H9 (cell line): ENCODE measurements at regions not wholly inside any gene's neighbourhood (a gene's known extent, or its start where the extent isn't known, plus 50 kb on each side); places are given as distances from the start of the nearest gene placed in this dataset.

Experiments used
- DNase-seq: peaks from one replicate; pipeline ENCODE4 v3.0.0-alpha.2; 2017
- H2AFZ ChIP-seq: one replicate; pipeline ENCODE4 v1.6.1; 2013; ENCODE audit warnings: mild to moderate bottlenecking, low read length, control low read depth, moderate library complexity
- H2AK5ac ChIP-seq: 2 replicates; pipeline ENCODE4 v1.6.1; 2013; ENCODE audit warnings: low read length, control low read depth, mixed read lengths; ENCODE audit not compliant: insufficient read length
- H2BK120ac ChIP-seq: one replicate; pipeline ENCODE4 v1.6.1; 2013; ENCODE audit warnings: low read depth, mild to moderate bottlenecking, low read length, control low read depth, inconsistent platforms; ENCODE audit not compliant: poor library complexity, severe bottlenecking
- H2BK12ac ChIP-seq: 2 replicates; pipeline ENCODE4 v1.6.1; 2013; ENCODE audit warnings: low read length, control low read depth, mixed read lengths, low read depth; ENCODE audit not compliant: insufficient read length
- H2BK15ac ChIP-seq: 2 replicates; pipeline ENCODE4 v1.6.1; 2013; ENCODE audit warnings: low read depth, low read length, control low read depth
- H2BK20ac ChIP-seq: one replicate; pipeline ENCODE4 v1.6.1; 2013; ENCODE audit warnings: low read depth, mild to moderate bottlenecking, low read length, control low read depth, inconsistent platforms; ENCODE audit not compliant: poor library complexity, severe bottlenecking
- H2BK5ac ChIP-seq: 2 replicates; pipeline ENCODE4 v1.6.1; 2013; ENCODE audit warnings: low read length, control low read depth, mixed read lengths; ENCODE audit not compliant: insufficient read length
- H3K14ac ChIP-seq: 2 replicates; pipeline ENCODE4 v1.6.1; 2013; ENCODE audit warnings: low read length, control low read depth; ENCODE audit not compliant: insufficient read depth
- H3K18ac ChIP-seq: 2 replicates; pipeline ENCODE4 v1.6.1; 2013; ENCODE audit warnings: low read depth, mild to moderate bottlenecking, mixed read lengths, low read length, control low read depth; ENCODE audit not compliant: insufficient read length
- H3K23ac ChIP-seq: 2 replicates; pipeline ENCODE4 v1.6.1; 2013; ENCODE audit warnings: low read length, control low read depth, mixed read lengths, low read depth; ENCODE audit not compliant: insufficient read length
- H3K23me2 ChIP-seq: 2 replicates; pipeline ENCODE4 v1.6.1; 2013; ENCODE audit warnings: low read depth, mild to moderate bottlenecking, mixed read lengths, low read length, control low read depth; ENCODE audit not compliant: insufficient read length, poor library complexity, severe bottlenecking
- H3K27ac ChIP-seq: 2 replicates; pipeline ENCODE4 v1.5.1; 2013; ENCODE audit warnings: low read length, control low read depth, mixed read lengths, low read depth; ENCODE audit not compliant: insufficient read length
- H3K27me3 ChIP-seq: 2 replicates; pipeline ENCODE4 v1.6.1; 2013; ENCODE audit warnings: low read length, control low read depth, inconsistent platforms; ENCODE audit not compliant: insufficient read depth
- H3K4ac ChIP-seq: 2 replicates; pipeline ENCODE4 v1.6.1; 2013; ENCODE audit warnings: low read depth, mild to moderate bottlenecking, control low read depth, inconsistent platforms, low read length, moderate library complexity
- H3K4me1 ChIP-seq: 2 replicates; pipeline ENCODE4 v1.6.1; 2013; ENCODE audit warnings: low read length, control low read depth, inconsistent platforms; ENCODE audit not compliant: insufficient read depth
- H3K4me2 ChIP-seq: 2 replicates; pipeline ENCODE4 v1.6.1; 2013; ENCODE audit warnings: low read length, control low read depth, mixed read lengths; ENCODE audit not compliant: insufficient read length, insufficient read depth
- H3K56ac ChIP-seq: 2 replicates; pipeline ENCODE4 v1.6.1; 2013; ENCODE audit warnings: low read depth, mild to moderate bottlenecking, mixed read lengths, low read length, control low read depth; ENCODE audit not compliant: insufficient read length
- H3K79me1 ChIP-seq: 2 replicates; pipeline ENCODE4 v1.6.1; 2013; ENCODE audit warnings: low read depth, mild to moderate bottlenecking, moderate library complexity, low read length, control low read depth, inconsistent platforms; ENCODE audit not compliant: insufficient read depth, poor library complexity, severe bottlenecking
- H3K79me2 ChIP-seq: 2 replicates; pipeline ENCODE4 v1.6.1; 2013; ENCODE audit warnings: low read length, control low read depth, inconsistent platforms; ENCODE audit not compliant: insufficient read depth
- H3K9ac ChIP-seq: 2 replicates; pipeline ENCODE4 v1.6.1; 2013; ENCODE audit warnings: low read length, control low read depth, mixed read lengths; ENCODE audit not compliant: insufficient read length; ENCODE audit errors: extremely low read depth
- H3K9me3 ChIP-seq: one replicate; pipeline ENCODE4 v1.6.1; 2013; ENCODE audit warnings: low read depth, low read length, inconsistent platforms; ENCODE audit not compliant: control insufficient read depth
- H3T11ph ChIP-seq: one replicate; pipeline ENCODE4 v1.6.1; 2013; ENCODE audit warnings: mild to moderate bottlenecking, low read length, control low read depth, inconsistent platforms
- H4K20me1 ChIP-seq: one replicate; pipeline ENCODE4 v1.6.1; 2013; ENCODE audit not compliant: control insufficient read depth, insufficient read length, insufficient read depth
- H4K5ac ChIP-seq: 2 replicates; pipeline ENCODE4 v1.6.1; 2013; ENCODE audit warnings: low read depth, mild to moderate bottlenecking, mixed read lengths, low read length, control low read depth; ENCODE audit not compliant: insufficient read length
- H4K8ac ChIP-seq: replicated peaks from 2 replicates; pipeline ENCODE4 v1.6.1; 2013; ENCODE audit warnings: low read length, control low read depth, mixed read lengths, low read depth; ENCODE audit not compliant: insufficient read length
- H4K91ac ChIP-seq: 2 replicates; pipeline ENCODE4 v1.6.1; 2013; ENCODE audit warnings: low read depth, mild to moderate bottlenecking, moderate library complexity, mixed read lengths, low read length, control low read depth; ENCODE audit not compliant: insufficient read length
- H3K27ac Mint-ChIP-seq, 3 experiments: 2 replicates in 2 of 3; 3 replicates in 1 of 3; pipeline ENCODE4 v1.8.0; 2020 to 2021; ENCODE audit warnings: mixed read lengths in 3 of 3, mild to moderate bottlenecking in 1 of 3, moderate library complexity in 1 of 3
- H3K27me3 Mint-ChIP-seq: 2 replicates; pipeline ENCODE4 v1.8.0; 2021; ENCODE audit warnings: low read depth, mild to moderate bottlenecking, moderate library complexity, mixed read lengths
- H3K36me3 Mint-ChIP-seq, 3 experiments: 2 replicates in 2 of 3; 3 replicates in 1 of 3; pipeline ENCODE4 v1.8.0; 2020 to 2021; ENCODE audit warnings: low read depth in 3 of 3, mixed read lengths in 3 of 3; ENCODE audit not compliant: insufficient read depth in 1 of 3
- H3K4me1 Mint-ChIP-seq, 2 experiments: 2 replicates each; pipeline ENCODE4 v1.8.0; 2020; ENCODE audit warnings: mixed read lengths in 2 of 2
- H3K4me3 Mint-ChIP-seq, 2 experiments: 2 replicates in 1 of 2; 3 replicates in 1 of 2; pipeline ENCODE4 v1.8.0; 2020 to 2021; ENCODE audit warnings: mild to moderate bottlenecking in 2 of 2, mixed read lengths in 2 of 2, moderate library complexity in 1 of 2
- H3K9me3 Mint-ChIP-seq, 2 experiments: 2 replicates in 1 of 2; 3 replicates in 1 of 2; pipeline ENCODE4 v1.8.0; 2020; ENCODE audit warnings: mild to moderate bottlenecking in 2 of 2, mixed read lengths in 2 of 2, moderate library complexity in 1 of 2
- CTCF ChIP-seq: fragments of 200-600 bp; sonication (generic); conservative IDR thresholded peaks from 3 replicates; pipeline ENCODE4 v1.8.0; 2021; ENCODE audit warnings: antibody characterized with exemption, mild to moderate bottlenecking
- WGBS: extraction: QIAGEN DNeasy Blood & Tissue Kit; methylation state at CpG from one replicate; pipeline ENCODE4 v1.1.7; 2013; ENCODE audit warnings: missing lambda C conversion rate, low lambda C conversion rate, mixed read lengths; ENCODE audit not compliant: insufficient read length; ENCODE audit errors: extremely low coverage; 5-methylcytosine and 5-hydroxymethylcytosine counted together

GRCh38 chr9:105158020-105158419 lies 86.4 kb upstream of the SLC44A1 start:
- Histone ChIP-seq H2AFZ (no peak overlapping the region), H3K4me1 (0 out of 2 replicates have a peak, but pooled peaks cover 4% of the 10 kb centered on the region)

More at GRCh38 chr9:105158020-105158419, 86.4 kb upstream of the SLC44A1 start:
- Histone ChIP-seq H2BK12ac (no peak overlapping the region), H3K23ac (no peak overlapping the region), H3K9ac (no peak overlapping the region), H2BK20ac (no peak overlapping the region), H3K23me2 (no peaks in the 10 kb centered on the region), H3K79me1 (no peaks in the 10 kb centered on the region), H4K91ac (no peak overlapping the region), H3K18ac (no peak overlapping the region), H3K4me2 (no peak overlapping the region), H2AK5ac (no peak overlapping the region), H2BK15ac (no peak overlapping the region), H3K4ac (no peak overlapping the region), H3K14ac (no peak overlapping the region), H2BK5ac (no peak overlapping the region), H3K79me2 (no peaks in the 10 kb centered on the region), H4K8ac (no peak overlapping the region), H3K9me3 (no peaks in the 10 kb centered on the region), H3T11ph (no peak overlapping the region), H2BK120ac (no peak overlapping the region), H4K5ac (no peak overlapping the region), H3K27me3 (no peaks in the 10 kb centered on the region), H3K27ac (no peak overlapping the region), H4K20me1 (no peaks in the 10 kb centered on the region), H3K56ac (no peak overlapping the region)
- no peak for TF ChIP-seq CTCF
- WGBS, result no CpG with 5 or more reads among the region's 12 CpGs
- no peak overlapping the region; a peak in 2 of 7 replicates for H3K27ac Mint-ChIP-seq
- no peaks in the 10 kb centered on the region for H3K27me3 Mint-ChIP-seq
- H3K9me3 Mint-ChIP-seq, result no peaks in the 10 kb centered on the region; a peak in 1 of 5 replicates
- peaks cover 14% of the 10 kb centered on the region in 2 experiments for H3K4me1 Mint-ChIP-seq
- H3K4me3 Mint-ChIP-seq, result no peak overlapping the region
- DNase-seq, result no peak
- H3K36me3 Mint-ChIP-seq, result no peaks in the 10 kb centered on the region
